ENCODE measurements at regions not wholly inside any gene's neighbourhood (a gene's known extent, or its start where the extent isn't known, plus 50 kb on each side); places are given as distances from the start of the nearest gene placed in this dataset.
"Not testable (repeated sequence)": the region's sequence is repeated elsewhere in the genome, so short reads cannot be mapped to it uniquely, and the experiment has no call there.

DNA sequence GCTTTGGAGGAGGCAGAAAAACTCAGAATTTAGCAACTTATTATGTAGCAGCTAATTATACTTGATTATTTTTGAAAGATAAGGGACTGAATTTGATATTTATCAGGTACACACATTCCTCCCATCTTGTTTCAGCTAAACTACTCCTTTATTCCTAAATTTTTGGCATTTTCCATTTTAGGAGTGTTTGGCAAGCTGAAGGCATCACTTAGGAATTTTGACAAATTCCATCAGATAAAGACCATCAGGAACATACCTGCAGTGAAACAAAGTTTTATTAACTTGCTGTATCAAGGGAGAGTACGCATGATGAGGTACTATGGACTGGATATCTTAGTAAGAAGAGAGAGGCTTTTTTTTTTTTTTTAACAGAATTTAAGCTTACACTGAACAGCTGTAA is 1092.2 kb downstream of the PLA2G4A start:
- DNase-seq: no peak

DNA sequence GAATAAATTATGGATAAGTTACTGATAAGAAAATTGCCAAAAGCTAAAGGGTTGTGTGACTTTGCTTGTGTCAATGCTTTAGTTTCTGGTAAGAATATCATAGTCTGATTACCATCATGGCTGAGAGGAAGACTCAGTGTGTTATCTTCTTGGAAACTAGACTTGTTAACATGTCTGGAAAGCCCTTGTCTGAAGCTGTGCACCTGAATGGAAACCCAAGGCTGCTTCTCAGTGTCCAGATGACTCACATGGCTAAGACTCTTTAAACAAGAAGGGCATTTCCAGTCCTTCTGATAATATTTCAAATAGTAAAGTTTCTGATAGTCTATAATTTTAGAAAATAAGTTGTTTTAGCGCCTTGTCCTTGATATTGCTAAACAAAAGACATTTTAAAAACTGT is 1092.7 kb downstream of the PLA2G4A start:
- DNase-seq: no peak

DNA sequence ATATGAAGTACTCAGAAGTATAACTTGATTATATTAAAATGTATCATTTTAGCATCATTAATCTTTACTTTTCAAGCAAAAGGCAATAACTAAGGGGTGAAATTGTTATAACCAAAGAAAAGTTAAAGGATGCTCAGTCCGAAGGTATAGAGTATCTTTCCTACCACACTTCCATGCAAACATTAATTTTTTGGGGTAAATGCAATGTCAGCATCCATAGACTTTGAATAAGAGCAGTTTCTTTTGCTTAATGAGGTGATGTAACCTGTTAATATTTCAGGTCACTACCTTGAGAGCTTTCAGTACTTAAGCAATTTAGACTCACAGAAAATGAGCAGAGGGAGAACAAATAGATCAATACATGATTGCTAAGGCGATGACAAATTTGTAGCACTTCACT is 1093.5 kb downstream of the PLA2G4A start:
- DNase-seq: no peak

- no peak for DNase-seq
These were observed 1095.5 kb downstream of the PLA2G4A start for GRCh38 chr1:187924252-187924651.

GRCh38 chr1:187928288-187928687 is 1099.5 kb downstream of the PLA2G4A start:
- peak; percentile 17 for DNase-seq

GRCh38 chr1:187928696-187929095 is 1099.9 kb downstream of the PLA2G4A start:
- no peak for DNase-seq

DNA sequence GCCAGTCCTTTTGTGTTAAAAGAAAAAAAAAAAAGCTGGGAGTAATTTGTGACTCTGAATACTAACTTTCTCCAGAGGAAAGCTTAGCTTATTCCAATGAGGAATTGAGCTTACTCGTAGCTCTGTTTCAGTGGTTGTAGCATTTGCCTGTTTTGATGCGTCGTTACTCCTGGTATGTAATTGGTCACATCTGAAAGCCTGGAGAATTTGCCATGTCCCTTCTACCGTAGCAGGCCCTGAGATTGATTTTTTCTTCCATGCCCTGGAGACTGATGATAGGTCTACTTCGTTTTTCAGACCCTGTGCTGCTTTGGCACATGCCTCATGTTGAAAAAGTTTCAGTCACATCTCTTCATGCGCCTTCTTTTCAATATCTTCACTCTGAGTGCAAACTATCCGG is 1103.0 kb downstream of the PLA2G4A start:
- no peak for DNase-seq

DNA sequence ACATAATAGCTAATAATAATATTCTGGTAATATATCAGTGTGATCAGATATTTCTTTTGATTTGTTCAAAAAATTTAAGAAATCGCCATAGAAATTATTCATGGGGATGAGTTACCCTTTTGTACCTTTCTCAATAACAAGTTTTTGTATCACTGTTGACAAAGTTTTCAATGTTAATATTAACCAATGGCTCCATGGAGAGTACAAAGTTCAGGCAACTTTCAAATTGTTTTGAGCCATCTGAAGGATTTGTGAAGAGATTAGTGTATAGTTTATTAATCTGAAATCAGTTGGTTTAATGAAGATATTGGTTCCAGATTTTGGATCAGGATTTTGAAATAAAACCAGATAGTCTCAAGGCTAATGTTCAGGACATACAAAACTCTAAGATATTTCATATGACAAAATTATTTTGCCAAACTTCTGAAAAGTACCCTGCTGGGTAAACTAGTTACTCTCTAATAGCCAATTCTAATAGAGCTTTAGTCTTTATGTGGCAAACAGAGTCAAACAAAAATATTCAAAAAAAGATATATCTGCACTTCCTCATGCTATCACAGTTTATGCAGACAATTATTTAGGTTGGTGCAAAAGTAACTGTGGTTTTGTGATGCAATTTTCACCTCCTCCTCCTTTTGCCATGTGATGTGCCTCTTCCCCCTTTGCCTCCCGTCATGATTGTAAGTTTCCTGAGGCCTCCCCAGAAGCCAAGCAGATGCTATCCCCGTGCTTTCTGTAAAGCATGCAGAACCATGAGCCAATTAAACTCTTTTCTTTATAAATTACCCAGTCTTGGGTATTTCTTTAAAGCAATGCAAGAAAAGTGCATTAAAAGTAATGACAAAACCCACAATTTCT is 1105.0 kb downstream of the PLA2G4A start:
- DNase-seq: no peak

DNA sequence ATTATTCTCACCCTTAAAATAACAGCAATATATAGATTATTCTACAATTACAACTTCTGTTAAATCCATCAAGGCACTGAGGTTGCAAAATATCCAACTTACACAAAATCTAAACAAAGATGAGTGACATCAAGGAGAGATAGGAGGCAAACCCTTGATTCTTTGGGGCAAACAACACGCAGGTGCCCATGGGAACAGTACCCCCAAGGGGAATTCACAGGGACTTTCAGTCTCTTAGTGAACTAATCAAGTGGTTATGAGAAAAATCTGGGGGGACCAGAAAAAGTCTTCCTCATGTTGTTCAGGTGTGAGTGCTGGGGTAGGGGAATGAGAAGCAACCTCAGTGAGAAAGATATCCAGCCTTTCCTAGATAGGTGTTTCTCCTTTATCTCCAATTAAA is 1107.9 kb downstream of the PLA2G4A start:
- no peak for DNase-seq

GRCh38 chr1:187938092-187938491 is 1109.3 kb downstream of the PLA2G4A start:
- DNase-seq: no peak

DNA sequence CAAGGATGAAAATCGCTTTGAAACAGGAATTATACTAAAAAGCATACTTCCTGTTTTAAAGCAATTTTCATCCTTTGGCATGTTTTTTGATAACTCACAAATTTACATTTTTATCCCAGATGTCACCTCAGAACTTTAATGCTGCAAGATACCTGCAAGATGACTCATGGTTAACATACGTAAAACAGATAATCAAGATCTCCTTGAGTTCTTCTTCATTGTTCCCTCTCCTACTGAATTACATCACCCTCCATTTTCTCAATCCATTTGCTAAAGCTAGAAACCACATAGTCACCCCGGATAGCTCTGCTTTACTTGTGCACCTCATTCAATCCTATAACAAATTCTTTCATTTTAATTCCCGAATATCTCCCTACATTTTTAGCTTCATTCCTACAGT is 1114.2 kb downstream of the PLA2G4A start:
- DNase-seq: no peak

DNA sequence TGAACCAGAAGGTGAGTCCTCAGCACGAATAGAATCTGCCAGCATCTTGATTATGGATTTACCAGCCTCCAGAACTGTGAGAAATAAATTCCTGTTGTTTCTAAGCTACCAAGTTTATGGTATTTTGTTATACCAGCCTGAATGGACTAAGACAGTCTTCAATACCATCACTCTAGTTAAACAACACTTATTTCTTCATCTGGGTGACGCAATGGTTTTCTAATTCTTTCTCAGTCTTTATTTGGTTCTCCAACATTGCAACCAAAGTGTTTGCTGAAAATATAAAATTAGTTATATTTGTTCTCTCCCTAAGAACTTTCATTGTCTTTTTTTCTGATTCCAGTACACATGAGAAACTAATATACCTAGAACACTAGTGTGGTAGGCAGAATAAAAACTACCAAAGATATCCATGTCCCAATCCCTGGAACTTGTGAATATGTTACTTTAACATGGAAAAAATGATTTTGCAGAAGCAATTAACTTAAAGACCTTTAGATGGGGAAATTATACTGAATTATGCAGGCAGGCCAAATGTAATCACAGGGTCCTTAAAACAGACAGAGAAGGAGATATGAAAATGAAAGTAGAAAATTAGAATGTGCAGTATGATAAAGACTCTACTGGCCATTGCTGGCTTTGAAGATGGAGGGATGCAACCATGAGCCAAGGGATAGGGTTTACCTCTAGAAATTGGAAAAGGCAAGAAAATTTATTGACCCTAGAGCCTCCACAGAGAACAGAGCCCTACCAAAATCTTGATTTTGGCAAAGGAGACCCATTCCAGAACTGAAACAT is 1115.1 kb downstream of the PLA2G4A start:
- DNase-seq: no peak

GRCh38 chr1:187946661-187947060 is 1117.9 kb downstream of the PLA2G4A start:
- DNase-seq: not testable (repeated sequence)

- DNase-seq: no peak
These were observed 1118.6 kb downstream of the PLA2G4A start for GRCh38 chr1:187947359-187947758.

GRCh38 chr1:187948170-187948794 is 1119.5 kb downstream of the PLA2G4A start:
- no peak for DNase-seq

- no peak for DNase-seq
These were observed 1120.8 kb downstream of the PLA2G4A start for GRCh38 chr1:187949567-187949966.

DNA sequence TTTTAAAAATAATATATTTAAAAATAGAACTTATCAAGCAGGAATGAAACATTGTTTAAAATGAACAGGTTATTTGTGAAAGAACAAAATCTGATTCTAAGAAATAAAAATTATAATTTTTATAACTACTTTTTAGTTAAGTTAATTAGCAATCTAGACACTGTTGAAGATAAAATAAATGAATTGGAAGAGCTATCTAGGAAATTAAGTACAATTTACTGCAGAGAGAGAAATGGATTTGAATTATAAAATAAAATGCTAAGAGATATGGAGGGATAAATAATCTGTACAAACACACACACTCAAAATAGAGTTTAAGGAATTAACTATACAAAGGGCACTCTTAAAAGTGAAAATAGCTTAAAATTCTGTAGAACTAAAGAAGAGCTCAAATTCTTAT is 1123.1 kb downstream of the PLA2G4A start:
- DNase-seq: no peak

DNA sequence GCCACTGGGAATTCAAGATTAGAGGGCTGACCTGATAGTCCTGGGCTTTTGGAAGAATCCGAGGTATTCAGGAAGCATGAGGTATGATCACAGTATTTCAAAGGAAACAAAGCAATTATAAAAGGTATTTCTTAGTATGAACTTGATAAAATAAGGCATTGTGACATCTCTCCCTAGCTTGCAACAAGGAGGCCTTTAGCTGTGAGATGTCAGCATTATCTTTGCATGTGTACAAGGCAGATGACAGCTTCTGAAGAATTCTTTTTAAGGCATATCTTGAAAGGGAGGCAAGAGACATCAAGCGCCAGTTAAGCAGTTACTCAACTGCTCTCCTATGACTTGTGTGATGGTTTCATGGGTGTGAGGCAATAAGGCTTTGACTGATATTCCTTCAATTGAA is 1123.7 kb downstream of the PLA2G4A start:
- DNase-seq: no peak

DNA sequence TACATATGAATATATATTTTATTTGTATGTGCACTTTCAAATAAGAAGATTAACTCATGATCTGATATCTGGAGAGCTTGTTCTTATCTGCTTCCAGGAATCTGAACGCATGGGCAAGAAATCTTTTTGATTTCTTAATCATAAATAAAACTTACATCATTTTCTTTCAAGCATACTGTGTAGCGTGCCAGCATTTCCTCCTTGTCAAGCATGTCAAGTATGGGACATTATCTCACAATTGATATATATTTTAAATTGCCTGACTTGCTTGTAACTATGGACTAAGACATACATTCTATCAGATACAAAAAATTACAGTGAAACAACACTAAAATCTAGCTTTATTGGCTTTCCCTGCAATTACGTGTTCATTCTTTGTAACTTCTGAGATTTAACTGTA is 1128.2 kb downstream of the PLA2G4A start:
- DNase-seq: no peak

GRCh38 chr1:187958207-187958606 is 1129.5 kb downstream of the PLA2G4A start:
- no peak for DNase-seq

- no peak for DNase-seq
These were observed 1130.3 kb downstream of the PLA2G4A start for GRCh38 chr1:187959062-187959461.

DNA sequence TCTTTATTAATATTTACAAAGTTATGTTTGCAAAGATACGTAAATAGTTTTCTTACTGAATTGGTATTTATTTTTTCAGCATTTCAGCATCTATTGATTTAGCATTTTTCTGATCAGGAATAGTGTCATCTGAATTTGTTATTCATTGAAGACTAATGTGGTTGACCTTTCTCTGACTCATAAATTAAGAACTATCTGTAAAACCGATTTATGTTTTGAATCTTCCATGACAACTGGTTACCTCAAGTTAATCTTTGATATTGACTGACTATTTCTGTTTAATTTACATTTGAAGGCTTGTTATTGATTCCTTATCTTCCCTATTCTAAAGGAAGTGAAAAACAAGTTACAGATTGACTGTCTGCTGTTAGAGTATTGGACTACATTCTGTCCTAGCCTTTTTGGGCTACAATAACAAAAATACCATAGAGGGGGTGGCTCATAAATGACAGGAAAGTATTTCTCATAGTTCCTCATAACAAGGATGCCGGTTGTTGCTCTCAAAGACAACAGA is 1131.4 kb downstream of the PLA2G4A start:
- no peak for DNase-seq

GRCh38 chr1:187961895-187962294 is 1133.1 kb downstream of the PLA2G4A start:
- no peak for DNase-seq

Data from fibroblast of skin of back (primary cell).